ENCODE measurements at regions not wholly inside any gene's neighbourhood (a gene's known extent, or its start where the extent isn't known, plus 50 kb on each side); places are given as distances from the start of the nearest gene placed in this dataset.

DNA sequence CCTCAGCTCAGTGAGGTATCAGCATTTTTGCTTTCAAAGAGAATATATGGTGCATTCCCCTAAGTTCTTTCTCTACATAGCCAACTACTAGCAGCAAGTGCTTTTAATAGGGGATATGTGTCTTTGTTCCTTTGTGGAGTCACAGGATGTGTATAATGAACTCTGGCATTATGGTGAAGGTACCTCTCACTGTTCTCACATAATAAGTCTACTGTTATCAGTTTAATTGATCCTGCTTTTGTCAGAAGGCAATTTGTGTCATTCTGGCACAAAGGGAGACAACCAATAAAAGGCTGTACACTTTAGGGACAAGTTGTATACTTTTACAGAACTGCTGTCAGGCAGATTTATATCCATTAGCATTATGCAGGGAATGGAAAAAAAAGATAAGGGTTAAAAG is 531.4 kb upstream of the RIOK2 start:
- intact Hi-C loops (cut with DNase I, micrococcal nuclease): no loop called here
- no peak for ATAC-seq
- TF ChIP-seq, protein P1, sequence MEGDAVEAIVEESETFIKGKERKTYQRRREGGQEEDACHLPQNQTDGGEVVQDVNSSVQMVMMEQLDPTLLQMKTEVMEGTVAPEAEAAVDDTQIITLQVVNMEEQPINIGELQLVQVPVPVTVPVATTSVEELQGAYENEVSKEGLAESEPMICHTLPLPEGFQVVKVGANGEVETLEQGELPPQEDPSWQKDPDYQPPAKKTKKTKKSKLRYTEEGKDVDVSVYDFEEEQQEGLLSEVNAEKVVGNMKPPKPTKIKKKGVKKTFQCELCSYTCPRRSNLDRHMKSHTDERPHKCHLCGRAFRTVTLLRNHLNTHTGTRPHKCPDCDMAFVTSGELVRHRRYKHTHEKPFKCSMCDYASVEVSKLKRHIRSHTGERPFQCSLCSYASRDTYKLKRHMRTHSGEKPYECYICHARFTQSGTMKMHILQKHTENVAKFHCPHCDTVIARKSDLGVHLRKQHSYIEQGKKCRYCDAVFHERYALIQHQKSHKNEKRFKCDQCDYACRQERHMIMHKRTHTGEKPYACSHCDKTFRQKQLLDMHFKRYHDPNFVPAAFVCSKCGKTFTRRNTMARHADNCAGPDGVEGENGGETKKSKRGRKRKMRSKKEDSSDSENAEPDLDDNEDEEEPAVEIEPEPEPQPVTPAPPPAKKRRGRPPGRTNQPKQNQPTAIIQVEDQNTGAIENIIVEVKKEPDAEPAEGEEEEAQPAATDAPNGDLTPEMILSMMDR (IDR thresholded peaks at IDR 0.05): no peak
- Histone ChIP-seq H3K4me3 (no peak overlapping the region), H3K36me3 (ENCODE audit: low read depth) (no peaks in the 10 kb centered on the region), H3K9me3 (no peaks in the 10 kb centered on the region), H3K4me1 (ENCODE audit: low read depth) (no peaks in the 10 kb centered on the region)
- no peak for DNase-seq

DNA sequence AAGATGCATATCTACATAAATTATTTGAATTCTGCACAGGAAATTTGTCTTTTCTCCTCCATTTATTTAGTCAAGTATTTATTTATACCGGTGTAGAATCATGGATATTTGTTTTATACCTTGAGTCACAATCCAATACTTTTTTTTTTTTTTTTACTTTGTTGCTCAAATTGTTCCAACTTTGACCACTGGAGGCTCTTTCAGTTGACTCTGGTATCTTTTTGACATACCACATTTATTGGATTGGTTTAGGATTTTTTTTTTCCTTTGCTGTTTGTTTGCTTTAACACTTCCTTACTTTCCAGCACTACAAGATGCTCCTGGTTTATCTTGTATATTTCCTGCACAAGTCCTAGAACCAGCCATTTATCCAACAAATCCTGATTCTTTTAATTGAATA is 543.1 kb upstream of the RIOK2 start:
- H3K36me3 ChIP-seq (ENCODE audit: low read depth): no peaks in the 10 kb centered on the region
- intact Hi-C loops (cut with DNase I, micrococcal nuclease): no loop called here
- H3K4me1 ChIP-seq (ENCODE audit: low read depth): no peaks in the 10 kb centered on the region
- H3K9me3 ChIP-seq: peaks cover 7% of the 10 kb centered on the region
- DNase-seq (no peak), ATAC-seq (no peak)
- TF ChIP-seq, protein P1 (IDR thresholded peaks at IDR 0.05): no peak
- H3K4me3 ChIP-seq: no peak overlapping the region

DNA sequence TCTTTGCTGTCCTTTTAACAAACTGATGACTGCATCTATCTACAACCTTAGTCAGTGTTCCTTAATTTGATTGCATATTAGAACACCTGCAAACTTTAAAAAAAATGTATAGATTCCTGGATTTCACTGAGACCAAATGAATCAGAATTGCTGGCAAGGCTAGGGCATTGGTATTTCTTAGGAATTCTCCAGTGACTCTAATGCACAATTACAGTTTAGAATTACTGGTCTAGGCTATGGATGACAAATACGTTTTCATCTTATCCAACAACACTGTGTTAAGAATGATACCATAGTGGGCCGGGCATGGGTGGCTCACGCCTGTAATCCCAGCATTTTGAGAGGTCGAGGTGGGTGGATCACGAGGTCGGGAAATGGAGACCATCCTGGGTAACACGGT is 545.9 kb upstream of the RIOK2 start:
- H3K4me1 ChIP-seq (ENCODE audit: low read depth): no peaks in the 10 kb centered on the region
- DNase-seq: no peak
- intact Hi-C loops (cut with DNase I, micrococcal nuclease): no loop called here
- no peaks in the 10 kb centered on the region for H3K36me3 ChIP-seq (ENCODE audit: low read depth)
- no peak for ATAC-seq
- no peak overlapping the region for H3K4me3 ChIP-seq
- TF ChIP-seq, protein P1 (IDR thresholded peaks at IDR 0.05): no peak
- no peaks in the 10 kb centered on the region for H3K9me3 ChIP-seq

DNA sequence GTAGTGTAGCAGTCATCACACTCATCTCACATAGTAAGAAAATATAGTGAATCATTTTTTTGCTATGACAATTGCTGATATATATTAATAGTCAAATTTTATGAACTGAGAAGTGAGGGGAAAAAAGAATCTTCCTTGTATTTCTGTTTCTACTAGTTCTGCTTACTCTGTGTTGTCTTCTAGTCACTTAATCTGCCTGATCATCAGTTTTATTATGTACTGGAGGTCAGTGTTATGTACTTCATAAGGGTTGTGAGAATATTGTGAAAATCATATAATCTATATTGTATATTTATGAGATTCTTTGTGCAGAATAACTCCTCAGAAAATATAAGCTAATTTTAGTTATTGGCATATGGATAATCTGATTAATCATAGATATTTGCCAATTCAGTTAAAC is 546.9 kb upstream of the RIOK2 start:
- intact Hi-C loops (cut with DNase I, micrococcal nuclease): no loop called here
- DNase-seq: no peak
- Histone ChIP-seq H3K9me3 (no peaks in the 10 kb centered on the region), H3K4me1 (ENCODE audit: low read depth) (no peaks in the 10 kb centered on the region), H3K36me3 (ENCODE audit: low read depth) (no peaks in the 10 kb centered on the region), H3K4me3 (no peak overlapping the region)
- no peak for ATAC-seq
- TF ChIP-seq, protein P1 (IDR thresholded peaks at IDR 0.05): no peak

GRCh38 chr5:97735209-97735608 is 552.2 kb upstream of the RIOK2 start:
- intact Hi-C loops (cut with DNase I, micrococcal nuclease): no loop called here
- DNase-seq (no peak), ATAC-seq (no peak)
- no peaks in the 10 kb centered on the region for H3K36me3 ChIP-seq (ENCODE audit: low read depth)
- no peaks in the 10 kb centered on the region for H3K4me1 ChIP-seq (ENCODE audit: low read depth)
- TF ChIP-seq, protein P1 (IDR thresholded peaks at IDR 0.05): no peak
- H3K9me3 ChIP-seq: no peaks in the 10 kb centered on the region
- H3K4me3 ChIP-seq: no peak overlapping the region

- H3K4me1 ChIP-seq (ENCODE audit: low read depth): no peaks in the 10 kb centered on the region
- TF ChIP-seq, protein P1 (IDR thresholded peaks at IDR 0.05): no peak
- DNase-seq (no peak), ATAC-seq (no peak)
- intact Hi-C loops (cut with DNase I, micrococcal nuclease): no loop called here
- H3K9me3 ChIP-seq: no peaks in the 10 kb centered on the region
- no peak overlapping the region for H3K4me3 ChIP-seq
- no peaks in the 10 kb centered on the region for H3K36me3 ChIP-seq (ENCODE audit: low read depth)
Observed at GRCh38 chr5:97737608-97738007, 554.6 kb upstream of the RIOK2 start.
